ENCODE measurements at regions not wholly inside any gene's neighbourhood (a gene's known extent, or its start where the extent isn't known, plus 50 kb on each side); places are given as distances from the start of the nearest gene placed in this dataset.
"Not testable (repeated sequence)": the region's sequence is repeated elsewhere in the genome, so short reads cannot be mapped to it uniquely, and the experiment has no call there.

DNA sequence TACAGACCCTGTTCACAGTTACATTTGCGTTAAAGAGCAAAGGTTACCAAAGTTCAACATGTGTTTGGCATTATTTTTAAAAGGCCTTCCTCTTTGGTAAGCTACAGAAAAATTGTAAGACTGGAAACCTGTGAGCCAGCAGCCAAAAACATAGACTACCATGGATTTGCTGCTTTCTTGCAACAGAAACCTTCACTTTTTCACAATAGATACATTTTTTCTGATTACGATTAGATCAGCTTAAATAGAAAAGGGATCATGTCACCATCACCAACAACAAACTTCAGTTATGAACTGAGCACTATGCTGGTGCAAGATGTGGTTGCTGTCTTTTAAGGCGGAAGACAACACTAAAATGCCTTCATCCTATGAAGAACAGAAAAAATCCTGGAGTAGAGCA, 112.3 kb upstream of the MARCKS start:
- DNase-seq (ENCODE audit: low read depth in 2 of 2) = no peak

DNA sequence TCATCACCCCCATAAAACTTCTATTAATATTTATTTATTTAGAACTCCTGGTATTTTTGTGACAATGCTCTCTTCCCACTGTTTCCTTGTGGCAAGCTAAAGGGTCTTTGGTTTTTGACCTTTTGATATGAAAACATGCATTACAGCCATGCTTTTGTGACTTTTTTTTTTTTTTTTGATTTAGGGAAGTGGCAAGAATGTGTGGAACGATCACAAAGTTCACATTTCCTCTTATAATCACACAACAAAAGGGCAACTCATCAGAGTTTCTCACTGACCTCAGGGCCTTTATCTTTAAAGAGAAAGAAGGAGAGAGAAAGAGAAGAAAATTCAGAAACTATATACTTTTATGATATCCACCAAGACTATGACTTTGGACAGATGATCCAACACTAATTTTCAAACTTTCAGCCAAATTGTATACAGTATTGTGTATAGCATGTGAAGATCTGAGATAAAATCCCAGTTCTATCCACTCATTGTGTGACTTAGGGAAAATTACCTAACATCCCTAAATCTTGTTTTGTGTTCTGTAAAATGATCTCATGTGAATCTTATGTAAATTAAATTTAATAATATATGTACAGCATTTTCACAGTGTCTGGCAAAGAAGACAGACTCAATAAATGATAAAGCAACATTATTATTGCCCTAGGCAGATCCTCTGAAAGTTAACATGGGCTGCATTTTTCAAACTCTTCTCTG, 106.8 kb upstream of the MARCKS start:
- DNase-seq (ENCODE audit: low read depth in 2 of 2) = no peak

DNA sequence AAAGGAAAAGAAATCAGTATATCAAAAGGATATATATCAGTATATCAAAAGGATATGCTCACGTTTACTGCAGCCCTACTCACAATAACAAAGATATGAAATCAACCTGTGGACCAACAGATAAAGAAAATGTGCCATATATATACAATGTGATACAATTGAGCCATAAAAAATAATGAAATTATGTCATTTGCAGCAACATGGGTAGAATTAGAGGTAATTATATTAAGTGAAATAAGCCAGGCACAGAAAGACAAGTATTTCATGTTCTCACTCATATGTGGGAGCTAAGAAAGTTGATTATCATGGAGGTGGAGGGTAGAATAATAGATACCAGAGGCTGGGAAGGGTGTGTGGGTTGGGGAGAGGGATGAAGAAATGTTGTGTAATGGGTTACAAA, 102.9 kb upstream of the MARCKS start:
- no peak for DNase-seq (ENCODE audit: low read depth in 2 of 2)

DNA sequence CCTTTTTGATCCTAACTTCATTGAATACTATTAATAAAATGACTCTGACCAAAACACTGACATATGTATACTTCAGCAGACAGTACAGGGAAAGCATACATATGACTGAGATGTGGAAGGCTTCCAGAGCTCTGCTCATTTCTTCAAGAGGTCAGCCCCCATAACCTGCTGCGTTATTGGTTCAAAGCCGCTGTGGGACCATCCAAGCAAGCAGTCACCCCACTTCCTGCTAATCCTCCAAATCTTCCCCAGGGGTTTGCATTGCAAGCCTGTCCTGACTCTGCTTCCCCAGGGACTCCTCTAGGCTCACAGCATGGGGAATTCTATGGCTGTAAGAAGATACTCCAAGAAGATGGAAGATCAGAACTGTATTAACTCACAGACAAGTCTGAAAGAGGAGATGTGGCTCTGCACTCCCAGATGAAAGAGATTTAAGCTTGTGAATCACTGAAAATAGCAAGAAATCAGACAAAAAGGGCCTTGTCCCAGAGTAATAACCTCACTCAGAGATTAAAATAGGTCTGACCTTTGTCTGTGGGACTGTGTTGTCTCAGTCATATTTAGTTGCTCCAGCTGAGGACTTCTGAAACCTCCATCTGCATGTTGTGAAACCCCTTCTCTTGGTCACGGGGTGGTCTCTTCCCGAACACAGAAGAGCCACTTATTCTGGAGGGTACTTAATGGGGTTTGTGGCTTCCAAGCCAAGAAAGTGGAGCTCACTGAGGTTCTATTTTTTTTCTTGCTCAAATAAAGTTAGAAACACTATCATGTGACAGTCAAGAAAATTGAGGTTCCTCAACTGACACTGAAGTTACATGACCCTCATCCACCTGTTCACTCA, 101.5 kb upstream of the MARCKS start:
- DNase-seq (ENCODE audit: low read depth in 2 of 2) = no peak

DNA sequence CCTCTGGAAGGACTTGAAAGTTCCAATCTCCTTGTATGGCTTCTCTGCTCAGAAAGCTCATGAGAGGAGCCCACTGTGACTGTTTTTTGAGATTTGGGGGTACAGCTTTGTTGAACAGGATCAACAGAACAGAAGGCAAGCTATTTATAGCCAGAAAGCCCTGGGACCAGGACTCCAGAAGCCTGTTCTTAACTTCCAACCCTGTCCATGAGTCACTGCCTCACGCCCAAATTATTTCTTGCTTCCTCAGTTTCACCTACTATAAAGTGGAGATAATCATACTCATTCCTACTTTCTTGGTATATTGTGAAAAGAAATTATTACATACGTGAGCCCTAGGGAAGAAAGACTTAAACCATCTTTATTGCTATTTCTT, 100.9 kb upstream of the MARCKS start:
- no peak for DNase-seq (ENCODE audit: low read depth in 2 of 2)

DNA sequence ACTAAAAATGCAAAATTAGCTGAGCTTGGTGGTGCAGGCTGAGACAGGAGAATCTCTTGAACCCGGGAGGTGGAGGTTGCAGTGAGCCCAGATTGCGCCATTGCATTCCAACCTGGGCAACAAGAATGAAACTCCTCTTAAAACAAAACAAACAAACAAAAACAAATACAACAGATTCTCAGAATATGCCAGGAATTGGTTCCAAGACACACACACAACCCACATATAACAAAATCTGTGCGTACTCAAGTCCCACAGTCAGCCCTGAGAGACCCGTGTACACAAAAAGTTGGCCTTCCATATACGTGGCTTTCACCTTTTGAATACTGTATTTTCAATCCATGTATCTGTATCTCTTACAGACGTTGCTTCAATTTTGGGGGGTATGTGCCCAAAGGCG, 98.9 kb upstream of the MARCKS start:
- no peak for DNase-seq (ENCODE audit: low read depth in 2 of 2)

DNA sequence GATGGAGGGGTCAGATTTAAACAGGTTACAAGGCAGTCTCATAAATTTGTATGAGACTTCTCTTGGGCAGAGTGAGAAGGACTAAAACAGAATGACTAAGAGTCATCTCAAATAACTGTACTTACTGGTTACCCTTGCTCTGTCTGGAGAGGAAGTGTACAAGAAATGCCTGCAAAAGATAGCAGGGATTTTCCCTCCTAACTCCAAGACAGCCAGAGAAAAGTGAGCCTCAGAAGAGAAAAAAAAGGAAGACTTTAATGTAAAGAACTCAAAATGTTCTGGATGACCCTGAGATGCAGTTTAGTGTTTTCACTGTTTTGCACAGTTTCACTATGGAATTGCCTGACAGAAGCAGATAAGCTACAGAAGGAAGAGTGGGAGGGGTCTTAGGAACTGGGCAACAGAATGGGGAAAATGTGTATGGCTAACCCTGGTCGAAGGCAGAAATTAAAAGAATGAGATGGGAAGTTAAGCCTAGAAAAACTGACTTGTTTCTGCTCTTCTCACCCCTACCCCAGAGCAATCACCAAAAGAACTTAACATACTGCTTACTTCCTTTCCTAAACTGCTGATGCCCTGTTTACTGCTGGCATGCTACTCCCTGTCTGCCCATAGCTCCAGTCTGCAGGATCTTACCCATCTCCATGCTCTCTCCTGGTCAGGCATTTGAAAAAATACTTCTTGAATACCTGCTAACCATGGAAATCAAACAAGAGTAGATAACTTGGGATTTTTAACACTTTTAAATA, 98.1 kb upstream of the MARCKS start:
- no peak for DNase-seq (ENCODE audit: low read depth in 2 of 2)

DNA sequence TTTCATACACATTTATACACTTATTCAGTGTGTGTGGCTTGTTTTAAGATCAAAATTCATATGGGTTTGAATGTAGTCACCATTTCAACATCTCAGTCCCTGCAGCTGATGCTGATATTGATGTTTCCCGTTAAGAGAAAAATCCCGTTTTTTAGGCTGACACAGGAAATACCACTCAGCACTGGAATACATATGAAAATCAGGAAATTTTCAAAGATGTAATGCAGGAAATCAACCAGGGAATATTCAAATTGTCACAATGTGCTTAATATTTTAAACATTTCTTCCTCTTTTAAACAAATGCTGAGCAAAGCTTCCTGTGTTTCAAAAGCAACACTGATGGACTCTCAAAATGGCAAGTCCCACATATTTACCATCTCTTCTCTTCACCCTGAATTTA, 94.5 kb upstream of the MARCKS start:
- DNase-seq (ENCODE audit: low read depth in 2 of 2) = no peak

DNA sequence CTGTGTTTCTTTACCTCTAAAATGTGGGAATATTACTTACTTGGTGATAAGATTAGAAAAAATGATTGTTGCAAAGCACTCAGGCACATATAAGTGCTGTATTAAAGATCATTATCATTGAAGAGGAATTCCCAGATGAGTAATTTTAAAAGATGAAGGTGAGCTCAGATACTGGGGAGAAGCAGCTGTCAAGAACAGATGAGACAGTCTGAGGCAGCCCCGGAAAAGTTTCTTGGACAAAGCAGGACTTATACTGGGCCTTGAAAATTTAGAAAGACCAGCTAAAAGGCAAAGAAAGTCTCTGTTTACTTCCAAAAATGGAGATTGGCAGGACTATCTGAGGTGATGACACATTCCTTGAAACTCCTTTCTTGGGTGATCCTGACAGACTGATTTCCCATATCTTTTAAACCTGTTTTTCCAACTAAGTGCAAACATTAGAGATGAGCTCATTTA, 93.8 kb upstream of the MARCKS start:
- DNase-seq (ENCODE audit: low read depth in 2 of 2) = no peak

DNA sequence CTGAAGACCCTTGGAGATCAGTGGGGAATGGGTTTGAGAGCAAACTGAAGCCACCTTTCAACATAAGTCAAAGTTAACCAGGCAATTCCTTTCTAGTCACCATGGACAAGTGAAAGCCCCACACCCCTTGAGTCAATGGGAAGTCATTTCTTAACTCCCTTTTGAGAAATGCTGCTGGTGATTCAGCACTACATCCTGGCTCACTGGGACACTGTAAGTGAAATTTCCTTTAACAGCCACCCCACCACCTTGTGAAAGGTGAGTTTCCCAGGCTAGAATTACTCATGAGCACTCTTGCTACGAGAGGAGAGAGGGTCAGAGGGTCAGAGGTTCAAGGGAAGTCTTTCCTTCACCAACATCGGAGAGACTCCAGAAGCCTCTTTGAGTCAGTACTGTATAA, 93.3 kb upstream of the MARCKS start:
- no peak for DNase-seq (ENCODE audit: low read depth in 2 of 2)

DNA sequence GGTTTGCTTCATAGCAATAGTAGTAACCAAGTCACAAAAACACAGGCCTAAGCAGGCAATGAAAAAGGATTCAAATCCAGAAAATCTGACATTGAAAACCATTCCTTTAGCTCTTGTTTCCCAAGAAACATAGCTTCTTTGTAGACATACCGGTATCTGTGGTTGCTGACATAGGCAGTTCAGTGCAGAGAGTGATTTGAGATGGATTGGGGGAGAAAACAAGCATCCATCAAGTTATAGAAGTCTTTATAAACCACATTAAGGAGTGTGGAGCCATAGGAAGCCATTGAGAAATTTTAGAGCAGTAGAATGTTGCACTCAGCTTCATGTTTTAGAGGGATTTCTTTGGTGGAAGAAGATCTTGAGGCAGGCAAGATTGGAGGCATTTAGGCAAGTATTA, 91.2 kb upstream of the MARCKS start:
- no peak for DNase-seq (ENCODE audit: low read depth in 2 of 2)

DNA sequence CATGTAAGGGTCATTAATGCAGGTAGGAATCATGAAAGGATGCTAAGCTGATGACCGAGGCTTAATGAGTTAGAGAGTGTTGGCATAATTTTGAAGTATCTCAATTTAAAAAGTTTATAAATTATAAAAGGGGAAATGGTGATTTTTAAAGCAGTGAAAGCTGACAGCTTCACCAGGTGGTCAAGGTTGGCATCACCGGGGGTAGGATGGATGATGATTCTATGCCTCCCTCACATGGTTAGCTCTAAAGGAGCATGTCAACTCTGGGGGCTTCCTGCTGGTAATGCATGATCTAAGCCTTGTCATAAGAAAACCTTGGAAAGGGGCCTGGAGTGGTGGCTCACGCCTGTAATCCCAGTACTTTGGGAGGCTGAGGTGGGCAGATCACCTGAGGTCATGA, 89.2 kb upstream of the MARCKS start:
- DNase-seq (ENCODE audit: low read depth in 2 of 2) = no peak

DNA sequence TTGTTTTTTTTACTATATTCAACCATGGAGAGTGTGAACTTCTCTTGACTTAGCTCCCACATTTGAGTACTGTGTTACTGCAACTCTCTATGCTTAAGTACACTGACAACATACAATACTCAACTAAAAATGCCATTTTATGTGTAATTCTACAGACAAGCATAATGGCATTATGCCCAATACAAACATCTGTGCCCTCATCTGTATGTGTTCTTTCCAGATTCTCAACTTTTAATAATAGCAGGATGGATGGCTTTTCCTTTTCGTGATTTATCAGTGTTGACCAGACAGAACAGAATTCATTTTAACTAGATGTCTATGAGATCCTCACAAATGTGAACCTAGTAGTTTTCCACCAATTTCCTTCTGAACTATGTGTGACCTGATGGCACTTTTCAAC, 84.2 kb upstream of the MARCKS start:
- DNase-seq (ENCODE audit: low read depth in 2 of 2) = no peak

DNA sequence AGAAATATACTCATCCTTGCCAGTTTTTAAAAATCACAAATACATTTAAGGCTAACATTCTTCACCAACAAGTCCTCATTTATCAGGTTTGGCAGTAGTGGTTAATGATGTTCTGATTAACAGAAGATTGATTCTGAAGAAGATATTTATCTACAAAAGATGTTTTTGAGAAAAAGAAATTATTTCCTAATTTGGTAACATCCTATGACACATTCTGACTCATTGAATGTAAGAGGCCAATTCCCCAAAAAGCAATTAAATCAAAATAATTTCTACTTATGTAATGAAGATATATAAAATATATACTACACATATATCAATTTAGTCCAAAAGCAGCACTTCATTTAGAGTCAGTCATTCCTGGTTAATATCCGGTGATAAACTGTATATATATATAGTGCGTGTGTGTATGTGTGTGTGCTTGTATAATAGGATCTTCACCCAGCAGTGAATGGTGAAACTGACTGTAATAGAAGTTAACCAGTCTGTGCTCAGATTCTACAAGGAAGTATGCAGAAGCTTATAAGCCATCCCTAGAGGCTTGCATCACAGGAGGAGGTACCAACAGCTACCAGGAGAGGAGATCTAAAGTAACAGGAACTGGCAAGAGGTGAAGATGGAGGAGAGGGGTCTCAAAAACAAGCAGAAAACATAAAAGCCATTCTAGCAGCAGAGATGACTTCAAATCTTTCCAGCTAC, 82.9 kb upstream of the MARCKS start:
- DNase-seq (ENCODE audit: low read depth in 2 of 2) = no peak

DNA sequence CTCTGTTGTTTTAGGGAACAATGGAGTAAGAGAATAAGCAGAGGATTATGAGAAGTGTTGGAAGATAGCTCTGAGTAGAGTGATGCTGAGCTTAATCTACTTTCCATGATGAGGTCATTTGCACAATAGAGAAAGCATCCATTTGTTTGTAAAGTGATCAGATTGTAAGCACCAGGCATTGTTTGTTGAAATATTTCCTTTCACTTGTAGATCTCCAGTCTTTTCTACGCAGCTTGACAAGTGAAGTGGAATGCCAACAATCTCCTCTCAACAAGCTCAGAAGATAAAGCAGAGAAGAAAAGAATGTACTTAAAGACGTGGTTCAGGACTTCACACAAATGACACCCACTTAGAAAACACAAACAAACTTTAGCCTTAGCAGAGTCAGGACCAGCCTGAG, 80.1 kb upstream of the MARCKS start:
- DNase-seq (ENCODE audit: low read depth in 2 of 2) = no peak

DNA sequence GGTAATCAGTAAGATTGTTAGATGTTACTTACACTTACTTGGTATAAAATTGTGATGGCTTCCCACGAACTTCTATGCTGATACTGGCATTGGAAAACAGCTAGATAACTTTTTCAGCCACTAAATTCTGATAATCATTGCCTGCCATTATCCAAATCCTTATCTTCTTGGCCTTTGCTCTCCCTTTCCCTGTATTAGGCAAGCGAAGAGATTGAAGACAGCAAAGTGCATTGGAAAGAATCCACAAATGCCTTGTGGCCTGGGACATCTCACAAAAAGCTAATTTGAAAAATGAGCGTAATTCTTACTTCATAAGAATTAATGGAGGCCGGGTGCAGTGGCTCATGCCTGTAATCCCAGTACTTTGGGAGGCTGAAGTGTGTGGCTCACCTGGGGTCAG, 79.5 kb upstream of the MARCKS start:
- DNase-seq (ENCODE audit: low read depth in 2 of 2) = no peak

DNA sequence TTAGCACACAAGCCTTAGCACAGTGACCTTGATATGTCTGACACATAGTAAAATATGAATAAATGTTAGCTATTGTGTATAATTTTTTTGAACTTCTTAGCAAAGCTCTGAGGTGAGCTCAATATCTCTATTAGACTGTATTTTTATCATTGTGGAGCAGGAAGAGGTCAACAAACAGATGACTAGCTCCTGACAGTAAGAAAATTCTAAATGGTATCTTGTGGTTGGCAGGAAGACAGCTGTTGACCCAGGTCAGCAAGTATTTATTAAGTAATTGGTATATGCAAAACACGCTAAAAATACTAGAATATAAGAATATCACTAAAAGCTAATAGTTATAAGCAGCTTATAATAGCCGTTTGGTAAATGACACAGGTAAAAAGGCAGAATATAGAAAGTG, 77.5 kb upstream of the MARCKS start:
- DNase-seq (ENCODE audit: low read depth in 2 of 2) = no peak

DNA sequence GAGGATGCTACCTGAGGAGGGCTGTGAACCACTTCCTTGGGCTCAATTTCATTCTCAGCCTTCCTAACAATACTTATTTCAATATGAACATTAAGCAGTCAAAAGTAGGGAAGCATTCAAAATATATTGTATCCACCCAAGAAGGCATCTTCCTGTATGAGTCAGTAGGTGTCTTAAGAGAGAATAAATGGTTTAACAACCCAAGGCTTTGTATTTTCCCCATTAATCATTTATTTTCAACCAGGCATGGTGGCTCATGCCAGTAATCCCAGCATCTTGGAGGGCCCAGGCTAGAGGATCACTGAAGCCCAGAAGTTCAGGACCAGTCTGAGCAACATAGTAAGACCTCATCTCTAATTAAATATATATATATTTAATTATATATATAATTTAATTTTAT, 74.5 kb upstream of the MARCKS start:
- DNase-seq (ENCODE audit: low read depth in 2 of 2) = no peak

DNA sequence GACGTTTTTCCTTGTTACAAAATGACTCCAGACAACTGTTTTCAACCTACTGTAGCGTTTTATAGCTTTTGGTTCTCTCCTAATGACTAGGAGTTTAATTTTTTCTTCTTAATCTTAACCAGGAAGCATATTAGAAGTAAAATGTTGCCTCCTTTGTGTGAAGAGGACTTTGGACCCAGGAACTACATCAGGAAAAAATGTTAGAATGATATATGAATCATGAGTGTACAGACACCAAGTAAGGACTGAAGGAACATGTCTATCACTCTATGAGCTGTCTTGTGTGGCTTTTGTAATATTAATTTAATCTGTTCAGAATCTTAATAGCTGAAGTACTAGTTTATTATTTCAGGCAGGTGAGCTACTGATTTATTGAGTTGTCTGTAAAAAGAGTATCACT, 71.0 kb upstream of the MARCKS start:
- DNase-seq (ENCODE audit: low read depth in 2 of 2) = no peak

DNA sequence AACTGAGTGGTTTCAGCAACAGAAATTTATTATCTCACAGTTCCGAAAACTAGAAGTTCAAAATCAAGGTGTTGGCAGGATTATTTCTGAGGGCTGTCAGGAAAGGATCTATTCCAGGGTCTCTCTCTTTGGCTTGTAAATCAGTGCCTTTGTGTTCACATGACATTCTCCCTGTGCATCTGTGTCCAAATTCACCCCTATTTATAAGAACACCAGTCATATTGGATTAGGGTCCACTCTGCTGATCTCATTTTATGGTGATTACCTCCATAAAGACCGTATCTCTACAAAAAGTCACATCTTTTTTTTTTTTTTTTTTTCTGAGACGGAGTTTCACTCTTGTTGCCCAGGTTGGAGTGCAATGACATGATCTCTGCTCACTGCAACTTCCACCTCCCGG, 68.6 kb upstream of the MARCKS start:
- DNase-seq (ENCODE audit: low read depth in 2 of 2) = no peak

DNA sequence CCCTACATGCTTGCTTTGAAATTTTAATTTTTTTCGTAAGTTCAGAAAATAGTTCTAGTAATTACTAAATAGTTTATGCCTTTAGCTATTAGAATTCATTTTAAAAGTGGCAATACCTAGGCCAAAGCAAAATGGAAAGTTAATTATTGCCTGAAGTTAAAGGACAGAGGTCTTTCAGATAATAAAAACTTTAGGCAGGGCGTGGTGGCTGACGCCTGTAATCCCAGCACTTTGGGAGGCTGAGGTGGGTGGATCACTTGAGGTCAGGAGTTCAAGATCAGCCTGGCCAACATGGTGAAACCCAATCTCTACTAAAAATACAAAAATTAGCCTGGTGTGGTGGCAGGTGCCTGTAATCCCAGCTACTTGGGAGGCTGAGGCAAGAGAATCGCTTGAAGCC, 65.9 kb upstream of the MARCKS start:
- DNase-seq (ENCODE audit: low read depth in 2 of 2) = not testable (repeated sequence)

DNA sequence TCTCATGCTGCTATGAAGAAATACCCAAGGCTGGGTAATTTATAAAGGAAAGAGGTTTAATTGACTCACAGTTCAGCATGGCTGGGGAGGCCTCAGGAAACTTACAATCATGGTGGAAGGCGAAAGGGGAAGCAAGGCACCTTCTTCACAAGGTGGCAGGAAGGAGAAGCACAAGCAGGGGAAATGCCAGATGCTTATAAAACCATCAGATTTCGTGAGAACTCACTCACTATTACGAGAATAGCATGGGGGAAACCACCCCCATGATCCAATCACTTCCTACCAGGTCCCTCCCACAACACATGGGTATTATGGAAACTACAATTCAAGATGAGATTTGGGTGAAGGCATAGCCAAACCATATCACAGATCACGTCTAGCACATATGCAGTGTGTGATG, 61.8 kb upstream of the MARCKS start:
- DNase-seq (ENCODE audit: low read depth in 2 of 2) = not testable (repeated sequence)
